ENCODE measurements at regions not wholly inside any gene's neighbourhood (a gene's known extent, or its start where the extent isn't known, plus 50 kb on each side); places are given as distances from the start of the nearest gene placed in this dataset.

DNA sequence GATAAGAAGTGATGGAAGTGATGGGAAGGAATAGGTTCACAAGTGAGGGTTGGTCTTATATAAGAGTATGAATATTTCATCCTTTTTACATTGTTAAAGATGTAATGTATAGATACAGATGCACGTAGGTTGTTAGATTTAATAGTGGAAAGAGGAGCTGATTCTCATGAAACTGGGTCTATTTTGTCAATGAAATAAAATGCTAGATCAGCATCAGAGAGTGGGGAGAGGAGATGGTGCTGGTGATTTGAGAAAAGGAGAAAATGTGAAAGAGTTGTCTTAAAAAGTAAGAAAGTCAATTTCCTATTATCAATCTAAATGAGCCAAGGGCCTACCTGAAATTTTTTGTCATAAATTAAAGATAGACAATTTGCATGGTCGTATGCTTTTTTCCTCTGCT, 82.8 kb upstream of the FYN start:
- H3K27me3 ChIP-seq (ENCODE audit: control insufficient read depth in 3 of 3, insufficient read depth in 3 of 3, low read length in 3 of 3), result peaks cover 0 to 6% (median 3%) of the 10 kb centered on the region in 3 donors
- H3K4me1 ChIP-seq (ENCODE audit: control insufficient read depth in 3 of 3, insufficient read depth in 3 of 3, low read length in 3 of 3), result no peaks in the 10 kb centered on the region
- H3K9me3 ChIP-seq (ENCODE audit: control insufficient read depth in 3 of 3, low read length in 3 of 3), result no peaks in the 10 kb centered on the region
- no peaks in the 10 kb centered on the region for H3K36me3 ChIP-seq (ENCODE audit: control insufficient read depth in 3 of 3, insufficient read depth in 3 of 3, low read length in 3 of 3)
- no peak overlapping the region for H3K9ac ChIP-seq (ENCODE audit: low read depth in 1 of 3, low read length in 3 of 3)
- H3K27ac ChIP-seq (ENCODE audit: low read depth, low read length), result no peak overlapping the region
- no peak overlapping the region for H3K4me3 ChIP-seq (ENCODE audit: low read length in 3 of 3)

DNA sequence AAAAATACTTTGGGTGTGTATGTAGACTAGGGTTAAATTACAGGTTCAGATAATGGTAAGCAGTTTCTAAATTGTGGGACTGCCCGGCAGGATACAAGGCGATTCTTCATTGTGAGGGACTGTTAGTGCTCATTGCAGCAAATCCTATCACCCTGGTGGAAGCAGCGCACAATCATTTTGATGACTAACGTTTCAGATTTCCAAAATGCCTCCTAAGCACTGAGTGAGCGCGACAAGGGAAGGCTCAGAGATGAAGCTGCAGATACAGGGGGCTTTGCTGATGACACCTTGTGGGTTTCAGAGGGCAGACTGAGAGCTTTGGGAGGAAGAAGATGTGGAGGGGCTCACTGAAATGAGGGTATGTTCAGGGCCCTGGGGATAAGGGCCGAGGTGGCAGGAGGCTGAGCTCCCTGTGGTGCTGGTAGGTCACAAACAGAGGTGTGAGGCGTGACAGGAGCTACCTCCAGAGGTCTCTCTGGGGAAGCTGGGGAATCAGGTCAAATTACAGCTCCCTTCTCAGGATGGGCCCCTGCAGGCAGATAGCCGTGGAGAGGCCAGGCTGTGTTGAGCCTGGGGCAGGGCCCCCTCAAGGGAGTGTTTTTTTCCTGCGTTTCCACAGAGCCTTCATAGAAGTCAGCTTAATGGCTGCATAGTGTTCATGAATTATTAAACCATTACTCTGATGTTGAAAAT, 84.5 kb upstream of the FYN start:
- Histone ChIP-seq H3K9me3 (ENCODE audit: control insufficient read depth in 3 of 3, low read length in 3 of 3) (no peaks in the 10 kb centered on the region), H3K27ac (ENCODE audit: low read depth, low read length) (no peak overlapping the region), H3K27me3 (ENCODE audit: control insufficient read depth in 3 of 3, insufficient read depth in 3 of 3, low read length in 3 of 3) (peaks cover 0 to 3% (median 2%) of the 10 kb centered on the region in 3 donors), H3K36me3 (ENCODE audit: control insufficient read depth in 3 of 3, insufficient read depth in 3 of 3, low read length in 3 of 3) (no peaks in the 10 kb centered on the region), H3K4me1 (ENCODE audit: control insufficient read depth in 3 of 3, insufficient read depth in 3 of 3, low read length in 3 of 3) (no peaks in the 10 kb centered on the region), H3K9ac (ENCODE audit: low read depth in 1 of 3, low read length in 3 of 3) (no peak overlapping the region), H3K4me3 (ENCODE audit: low read length in 3 of 3) (no peak overlapping the region)

DNA sequence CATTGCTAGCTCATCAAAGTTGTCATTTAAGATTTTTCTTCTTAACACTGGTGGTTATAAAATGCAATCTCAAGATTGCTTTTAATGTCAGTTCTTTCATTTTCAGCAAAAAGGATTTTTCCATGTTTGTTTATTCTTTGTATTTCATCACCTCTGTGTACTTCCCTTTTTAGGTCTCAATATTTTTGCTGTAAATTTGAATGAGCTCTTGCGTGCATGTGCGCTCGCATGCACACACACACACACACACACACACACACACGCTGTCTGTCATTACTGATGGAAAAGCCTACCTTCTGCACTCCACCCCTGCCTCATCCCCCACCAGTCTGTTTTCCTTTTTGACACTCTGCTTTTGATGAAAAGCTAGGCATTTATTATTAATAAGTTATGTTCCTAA, 85.3 kb upstream of the FYN start:
- no peak overlapping the region for H3K9ac ChIP-seq (ENCODE audit: low read depth in 1 of 3, low read length in 3 of 3)
- H3K27ac ChIP-seq (ENCODE audit: low read depth, low read length), result no peak overlapping the region
- H3K9me3 ChIP-seq (ENCODE audit: control insufficient read depth in 3 of 3, low read length in 3 of 3), result no peaks in the 10 kb centered on the region

GRCh38 chr6:111959766-111960165, 86.5 kb upstream of the FYN start:
- Histone ChIP-seq H3K9me3 (ENCODE audit: control insufficient read depth in 3 of 3, low read length in 3 of 3) (no peaks in the 10 kb centered on the region), H3K9ac (ENCODE audit: low read depth in 1 of 3, low read length in 3 of 3) (no peak overlapping the region), H3K4me1 (ENCODE audit: control insufficient read depth in 3 of 3, insufficient read depth in 3 of 3, low read length in 3 of 3) (no peaks in the 10 kb centered on the region), H3K36me3 (ENCODE audit: control insufficient read depth in 3 of 3, insufficient read depth in 3 of 3, low read length in 3 of 3) (no peaks in the 10 kb centered on the region), H3K4me3 (ENCODE audit: low read length in 3 of 3) (no peak overlapping the region), H3K27ac (ENCODE audit: low read depth, low read length) (no peak overlapping the region), H3K27me3 (ENCODE audit: control insufficient read depth in 3 of 3, insufficient read depth in 3 of 3, low read length in 3 of 3) (peaks cover 0 to 3% (median 0%) of the 10 kb centered on the region in 3 donors)

More for the DNA sequence above, 85.3 kb upstream of the FYN start:
- Histone ChIP-seq H3K4me1 (ENCODE audit: control insufficient read depth in 3 of 3, insufficient read depth in 3 of 3, low read length in 3 of 3) (no peaks in the 10 kb centered on the region), H3K36me3 (ENCODE audit: control insufficient read depth in 3 of 3, insufficient read depth in 3 of 3, low read length in 3 of 3) (no peaks in the 10 kb centered on the region), H3K27me3 (ENCODE audit: control insufficient read depth in 3 of 3, insufficient read depth in 3 of 3, low read length in 3 of 3) (peaks cover 0 to 3% (median 0%) of the 10 kb centered on the region in 3 donors), H3K4me3 (ENCODE audit: low read length in 3 of 3) (no peak overlapping the region)

- Histone ChIP-seq H3K36me3 (ENCODE audit: control insufficient read depth in 3 of 3, insufficient read depth in 3 of 3, low read length in 3 of 3) (no peaks in the 10 kb centered on the region), H3K9ac (ENCODE audit: low read depth in 1 of 3, low read length in 3 of 3) (no peak overlapping the region), H3K4me3 (ENCODE audit: low read length in 3 of 3) (no peak overlapping the region), H3K4me1 (ENCODE audit: control insufficient read depth in 3 of 3, insufficient read depth in 3 of 3, low read length in 3 of 3) (no peaks in the 10 kb centered on the region), H3K9me3 (ENCODE audit: control insufficient read depth in 3 of 3, low read length in 3 of 3) (no peaks in the 10 kb centered on the region), H3K27me3 (ENCODE audit: control insufficient read depth in 3 of 3, insufficient read depth in 3 of 3, low read length in 3 of 3) (no peaks in the 10 kb centered on the region), H3K27ac (ENCODE audit: low read depth, low read length) (no peak overlapping the region)
Observed at GRCh38 chr6:111967131-111967530, 86.8 kb upstream of the CCN6 start.

DNA sequence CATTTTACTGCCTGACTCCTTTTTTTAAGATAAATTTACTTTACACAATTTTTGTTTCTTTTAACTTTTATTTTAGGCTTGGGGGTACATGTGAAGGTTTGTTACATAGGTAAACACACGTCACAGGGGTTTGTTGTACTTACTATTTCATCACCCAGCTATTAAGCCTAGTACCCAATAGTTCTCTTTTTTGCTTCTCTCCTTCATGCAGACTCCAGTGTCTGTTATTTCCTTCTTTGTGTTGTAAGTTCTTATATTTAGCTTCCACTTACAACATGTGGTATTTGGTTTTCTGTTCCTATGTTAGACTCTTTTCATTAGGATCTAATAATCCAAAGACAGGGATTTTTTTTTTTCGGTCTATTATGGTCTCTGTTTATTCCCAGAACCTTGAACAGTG, 83.5 kb upstream of the CCN6 start:
- H3K36me3 ChIP-seq (ENCODE audit: control insufficient read depth in 3 of 3, insufficient read depth in 3 of 3, low read length in 3 of 3), result no peaks in the 10 kb centered on the region
- peaks cover 0 to 3% (median 0%) of the 10 kb centered on the region in 3 donors for H3K4me1 ChIP-seq (ENCODE audit: control insufficient read depth in 3 of 3, insufficient read depth in 3 of 3, low read length in 3 of 3)
- H3K9me3 ChIP-seq (ENCODE audit: control insufficient read depth in 3 of 3, low read length in 3 of 3), result no peaks in the 10 kb centered on the region
- no peak overlapping the region for H3K4me3 ChIP-seq (ENCODE audit: low read length in 3 of 3)
- no peak overlapping the region for H3K27ac ChIP-seq (ENCODE audit: low read depth, low read length)
- no peak overlapping the region for H3K9ac ChIP-seq (ENCODE audit: low read depth in 1 of 3, low read length in 3 of 3)
- no peaks in the 10 kb centered on the region for H3K27me3 ChIP-seq (ENCODE audit: control insufficient read depth in 3 of 3, insufficient read depth in 3 of 3, low read length in 3 of 3)

- no peaks in the 10 kb centered on the region for H3K27me3 ChIP-seq (ENCODE audit: control insufficient read depth in 3 of 3, insufficient read depth in 3 of 3, low read length in 3 of 3)
- H3K9ac ChIP-seq (ENCODE audit: low read depth in 1 of 3, low read length in 3 of 3), result no peak overlapping the region
- H3K27ac ChIP-seq (ENCODE audit: low read depth, low read length), result no peak overlapping the region
- H3K4me1 ChIP-seq (ENCODE audit: control insufficient read depth in 3 of 3, insufficient read depth in 3 of 3, low read length in 3 of 3), result peaks cover 0 to 3% (median 0%) of the 10 kb centered on the region in 3 donors
- no peaks in the 10 kb centered on the region for H3K9me3 ChIP-seq (ENCODE audit: control insufficient read depth in 3 of 3, low read length in 3 of 3)
- no peak overlapping the region for H3K4me3 ChIP-seq (ENCODE audit: low read length in 3 of 3)
- H3K36me3 ChIP-seq (ENCODE audit: control insufficient read depth in 3 of 3, insufficient read depth in 3 of 3, low read length in 3 of 3), result no peaks in the 10 kb centered on the region
Observed at GRCh38 chr6:111971181-111971841, 82.6 kb upstream of the CCN6 start.

DNA sequence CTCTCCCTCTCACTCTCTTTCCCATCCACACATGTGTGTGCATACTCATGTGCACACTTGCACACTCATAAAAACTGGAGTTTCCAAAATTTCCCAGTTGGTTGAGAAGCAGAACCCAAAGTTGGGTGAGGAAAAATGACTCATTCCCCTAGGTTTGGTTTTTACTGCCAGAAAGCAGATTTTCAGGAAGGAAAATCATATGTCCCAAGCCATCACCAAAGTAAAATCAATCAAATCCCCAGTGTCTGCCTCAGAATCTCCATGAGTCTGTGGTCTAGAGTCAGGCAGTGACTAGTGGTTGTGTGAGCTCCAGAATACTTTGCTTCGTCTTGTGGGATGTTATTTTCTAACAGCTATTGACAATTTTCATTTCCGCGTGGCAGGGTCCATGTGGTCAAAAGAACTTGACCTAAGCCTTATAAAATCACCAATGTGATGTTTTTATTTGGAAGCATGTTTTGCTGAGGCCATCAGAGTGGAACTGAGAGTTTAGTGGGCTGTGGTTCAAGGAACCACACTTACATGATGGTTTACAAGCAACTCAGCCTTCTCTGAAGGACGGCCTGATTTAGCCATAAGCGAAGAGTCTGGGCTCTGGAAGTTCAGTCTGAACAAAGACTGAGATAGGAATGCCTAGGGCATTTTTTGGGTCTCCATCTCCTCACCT, 81.9 kb upstream of the CCN6 start:
- H3K4me3 ChIP-seq (ENCODE audit: low read length in 3 of 3), result no peak overlapping the region
- no peaks in the 10 kb centered on the region for H3K27me3 ChIP-seq (ENCODE audit: control insufficient read depth in 3 of 3, insufficient read depth in 3 of 3, low read length in 3 of 3)
- H3K4me1 ChIP-seq (ENCODE audit: control insufficient read depth in 3 of 3, insufficient read depth in 3 of 3, low read length in 3 of 3), result peaks cover 0 to 3% (median 0%) of the 10 kb centered on the region in 3 donors
- no peaks in the 10 kb centered on the region for H3K36me3 ChIP-seq (ENCODE audit: control insufficient read depth in 3 of 3, insufficient read depth in 3 of 3, low read length in 3 of 3)
- H3K9me3 ChIP-seq (ENCODE audit: control insufficient read depth in 3 of 3, low read length in 3 of 3), result no peaks in the 10 kb centered on the region
- no peak overlapping the region for H3K9ac ChIP-seq (ENCODE audit: low read depth in 1 of 3, low read length in 3 of 3)
- H3K27ac ChIP-seq (ENCODE audit: low read depth, low read length), result peak overlapping the region; percentile 43

DNA sequence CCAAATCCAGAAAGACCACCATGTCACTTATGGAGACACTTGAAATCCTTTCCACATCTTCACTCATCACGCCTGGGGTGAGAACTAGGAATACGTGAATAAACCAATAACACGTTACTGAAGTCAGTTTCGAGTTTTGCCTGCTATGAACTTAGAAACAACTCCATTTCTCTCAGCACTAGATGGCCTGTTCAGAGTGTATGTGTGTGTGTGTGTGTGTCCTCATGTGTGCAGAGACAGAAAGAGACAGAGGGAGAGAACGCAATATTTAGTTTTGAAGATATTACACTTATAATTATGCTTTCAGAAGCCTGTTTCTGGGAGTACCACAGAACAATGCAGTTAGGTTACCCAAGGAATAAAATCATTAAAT, 81.2 kb upstream of the CCN6 start:
- H3K4me3 ChIP-seq (ENCODE audit: low read length in 3 of 3), result no peak overlapping the region
- H3K9ac ChIP-seq (ENCODE audit: low read depth in 1 of 3, low read length in 3 of 3), result no peak overlapping the region

GRCh38 chr6:111973118-111973761, 80.7 kb upstream of the CCN6 start:
- no peak overlapping the region for H3K4me3 ChIP-seq (ENCODE audit: low read length in 3 of 3)
- H3K36me3 ChIP-seq (ENCODE audit: control insufficient read depth in 3 of 3, insufficient read depth in 3 of 3, low read length in 3 of 3), result no peaks in the 10 kb centered on the region
- peak overlapping the region; percentile 43 for H3K27ac ChIP-seq (ENCODE audit: low read depth, low read length)
- no peaks in the 10 kb centered on the region for H3K9me3 ChIP-seq (ENCODE audit: control insufficient read depth in 3 of 3, low read length in 3 of 3)
- no peak overlapping the region for H3K9ac ChIP-seq (ENCODE audit: low read depth in 1 of 3, low read length in 3 of 3)
- peaks cover 0 to 3% (median 0%) of the 10 kb centered on the region in 3 donors for H3K4me1 ChIP-seq (ENCODE audit: control insufficient read depth in 3 of 3, insufficient read depth in 3 of 3, low read length in 3 of 3)
- no peaks in the 10 kb centered on the region for H3K27me3 ChIP-seq (ENCODE audit: control insufficient read depth in 3 of 3, insufficient read depth in 3 of 3, low read length in 3 of 3)

More for the DNA sequence above, 81.2 kb upstream of the CCN6 start:
- no peaks in the 10 kb centered on the region for H3K27me3 ChIP-seq (ENCODE audit: control insufficient read depth in 3 of 3, insufficient read depth in 3 of 3, low read length in 3 of 3)
- H3K36me3 ChIP-seq (ENCODE audit: control insufficient read depth in 3 of 3, insufficient read depth in 3 of 3, low read length in 3 of 3), result no peaks in the 10 kb centered on the region
- H3K27ac ChIP-seq (ENCODE audit: low read depth, low read length), result peak overlapping the region; percentile 43
- H3K9me3 ChIP-seq (ENCODE audit: control insufficient read depth in 3 of 3, low read length in 3 of 3), result no peaks in the 10 kb centered on the region
- H3K4me1 ChIP-seq (ENCODE audit: control insufficient read depth in 3 of 3, insufficient read depth in 3 of 3, low read length in 3 of 3), result peaks cover 0 to 3% (median 0%) of the 10 kb centered on the region in 3 donors
